ENCODE measurements at regions not wholly inside any gene's neighbourhood (a gene's known extent, or its start where the extent isn't known, plus 50 kb on each side); places are given as distances from the start of the nearest gene placed in this dataset.

GRCh38 chr14:53609009-53609408 lies 347.6 kb downstream of the BMP4 start:
- no CpG with 5 or more reads among the region's 1 CpG for WGBS (ENCODE audit: insufficient coverage)
- H3K36me3 ChIP-seq (ENCODE audit: control insufficient read depth, insufficient read depth, low read length), result no peaks in the 10 kb centered on the region
- no peak for DNase-seq

GRCh38 chr14:53608369-53608768 lies 348.3 kb downstream of the BMP4 start:
- H3K4me1 ChIP-seq (ENCODE audit: control insufficient read depth, insufficient read depth, low read length), result no peaks in the 10 kb centered on the region
- no peak overlapping the region for H3K27ac ChIP-seq (ENCODE audit: low read length)
- H3K27me3 ChIP-seq (ENCODE audit: control insufficient read depth, insufficient read depth, low read length), result peaks cover 2% of the 10 kb centered on the region
- no peaks in the 10 kb centered on the region for H3K36me3 ChIP-seq (ENCODE audit: control insufficient read depth, insufficient read depth, low read length)
- no peak for DNase-seq
- no peaks in the 10 kb centered on the region for H3K9me3 ChIP-seq (replicated peaks; ENCODE audit: control insufficient read depth, low read depth, low read length)
- H3K4me3 ChIP-seq (ENCODE audit: low read length), result no peak overlapping the region
- WGBS (ENCODE audit: insufficient coverage), result 40% methylated on average over 2 of the region's 5 CpGs

More at GRCh38 chr14:53609009-53609408, 347.6 kb downstream of the BMP4 start:
- Histone ChIP-seq H3K9me3 (replicated peaks; ENCODE audit: control insufficient read depth, low read depth, low read length) (no peaks in the 10 kb centered on the region), H3K27me3 (ENCODE audit: control insufficient read depth, insufficient read depth, low read length) (peaks cover 2% of the 10 kb centered on the region), H3K4me1 (ENCODE audit: control insufficient read depth, insufficient read depth, low read length) (no peaks in the 10 kb centered on the region), H3K27ac (ENCODE audit: low read length) (no peak overlapping the region), H3K4me3 (ENCODE audit: low read length) (no peak overlapping the region)

- DNase-seq, result no peak
- no CpG with 5 or more reads among the region's 1 CpG for WGBS (ENCODE audit: insufficient coverage)
- Histone ChIP-seq H3K27ac (ENCODE audit: low read length) (no peak overlapping the region), H3K36me3 (ENCODE audit: control insufficient read depth, insufficient read depth, low read length) (no peaks in the 10 kb centered on the region), H3K4me1 (ENCODE audit: control insufficient read depth, insufficient read depth, low read length) (no peaks in the 10 kb centered on the region), H3K9me3 (replicated peaks; ENCODE audit: control insufficient read depth, low read depth, low read length) (no peaks in the 10 kb centered on the region), H3K27me3 (ENCODE audit: control insufficient read depth, insufficient read depth, low read length) (peaks cover 2% of the 10 kb centered on the region), H3K4me3 (ENCODE audit: low read length) (no peak overlapping the region)
These were observed 350.4 kb downstream of the BMP4 start for GRCh38 chr14:53606203-53606602.

- no peaks in the 10 kb centered on the region for H3K9me3 ChIP-seq (replicated peaks; ENCODE audit: control insufficient read depth, low read depth, low read length)
- H3K27ac ChIP-seq (ENCODE audit: low read length), result no peak overlapping the region
- H3K27me3 ChIP-seq (ENCODE audit: control insufficient read depth, insufficient read depth, low read length), result peaks cover 2% of the 10 kb centered on the region
- H3K4me1 ChIP-seq (ENCODE audit: control insufficient read depth, insufficient read depth, low read length), result no peaks in the 10 kb centered on the region
- H3K36me3 ChIP-seq (ENCODE audit: control insufficient read depth, insufficient read depth, low read length), result no peaks in the 10 kb centered on the region
- no peak for DNase-seq
- no peak overlapping the region for H3K4me3 ChIP-seq (ENCODE audit: low read length)
These were observed 351.1 kb downstream of the BMP4 start for GRCh38 chr14:53605562-53605961.

- no peaks in the 10 kb centered on the region for H3K36me3 ChIP-seq (ENCODE audit: control insufficient read depth, insufficient read depth, low read length)
- peaks cover 3% of the 10 kb centered on the region for H3K4me1 ChIP-seq (ENCODE audit: control insufficient read depth, insufficient read depth, low read length)
- no peak for DNase-seq
- H3K9me3 ChIP-seq (replicated peaks; ENCODE audit: control insufficient read depth, low read depth, low read length), result no peaks in the 10 kb centered on the region
- no peak overlapping the region for H3K27ac ChIP-seq (ENCODE audit: low read length)
- no peaks in the 10 kb centered on the region for H3K27me3 ChIP-seq (ENCODE audit: control insufficient read depth, insufficient read depth, low read length)
- H3K4me3 ChIP-seq (ENCODE audit: low read length), result no peak overlapping the region
- 95% methylated on average over 4 of the region's 5 CpGs for WGBS (ENCODE audit: insufficient coverage)
These were observed 352.6 kb downstream of the BMP4 start for GRCh38 chr14:53603994-53604393.

- Histone ChIP-seq H3K4me3 (ENCODE audit: low read length) (no peak overlapping the region), H3K9me3 (replicated peaks; ENCODE audit: control insufficient read depth, low read depth, low read length) (no peaks in the 10 kb centered on the region), H3K4me1 (ENCODE audit: control insufficient read depth, insufficient read depth, low read length) (peaks cover 3% of the 10 kb centered on the region), H3K36me3 (ENCODE audit: control insufficient read depth, insufficient read depth, low read length) (no peaks in the 10 kb centered on the region), H3K27me3 (ENCODE audit: control insufficient read depth, insufficient read depth, low read length) (no peaks in the 10 kb centered on the region), H3K27ac (ENCODE audit: low read length) (no peak overlapping the region)
- no peak for DNase-seq
- no CpG with 5 or more reads among the region's 1 CpG for WGBS (ENCODE audit: insufficient coverage)
These were observed 355.2 kb downstream of the BMP4 start for GRCh38 chr14:53601409-53601808.

- peak; percentile 30 for DNase-seq
- 71% methylated on average over 3 of the region's 6 CpGs for WGBS (ENCODE audit: insufficient coverage)
- H3K4me3 ChIP-seq (ENCODE audit: low read length), result no peak overlapping the region
- H3K36me3 ChIP-seq (ENCODE audit: control insufficient read depth, insufficient read depth, low read length), result no peaks in the 10 kb centered on the region
- H3K9me3 ChIP-seq (replicated peaks; ENCODE audit: control insufficient read depth, low read depth, low read length), result no peaks in the 10 kb centered on the region
- H3K27ac ChIP-seq (ENCODE audit: low read length), result no peak overlapping the region
- H3K4me1 ChIP-seq (ENCODE audit: control insufficient read depth, insufficient read depth, low read length), result peaks cover 3% of the 10 kb centered on the region
- no peaks in the 10 kb centered on the region for H3K27me3 ChIP-seq (ENCODE audit: control insufficient read depth, insufficient read depth, low read length)
These were observed 357.2 kb downstream of the BMP4 start for GRCh38 chr14:53599221-53599945.

GRCh38 chr14:53596853-53597525 lies 359.6 kb downstream of the BMP4 start:
- Histone ChIP-seq H3K4me1 (ENCODE audit: control insufficient read depth, insufficient read depth, low read length) (peaks cover 3% of the 10 kb centered on the region), H3K27ac (ENCODE audit: low read length) (no peak overlapping the region), H3K27me3 (ENCODE audit: control insufficient read depth, insufficient read depth, low read length) (no peaks in the 10 kb centered on the region), H3K9me3 (replicated peaks; ENCODE audit: control insufficient read depth, low read depth, low read length) (no peaks in the 10 kb centered on the region), H3K36me3 (ENCODE audit: control insufficient read depth, insufficient read depth, low read length) (no peaks in the 10 kb centered on the region), H3K4me3 (ENCODE audit: low read length) (no peak overlapping the region)
- 23% methylated on average over 3 of the region's 7 CpGs for WGBS (ENCODE audit: insufficient coverage)
- DNase-seq, result peak; percentile 85

- H3K36me3 ChIP-seq (ENCODE audit: control insufficient read depth, insufficient read depth, low read length), result no peaks in the 10 kb centered on the region
- H3K9me3 ChIP-seq (replicated peaks; ENCODE audit: control insufficient read depth, low read depth, low read length), result no peaks in the 10 kb centered on the region
- WGBS (ENCODE audit: insufficient coverage), result no CpG with 5 or more reads among the region's 3 CpGs
- peaks cover 2% of the 10 kb centered on the region for H3K27me3 ChIP-seq (ENCODE audit: control insufficient read depth, insufficient read depth, low read length)
- no peaks in the 10 kb centered on the region for H3K4me1 ChIP-seq (ENCODE audit: control insufficient read depth, insufficient read depth, low read length)
- H3K27ac ChIP-seq (ENCODE audit: low read length), result no peak overlapping the region
- no peak for DNase-seq
- no peak overlapping the region for H3K4me3 ChIP-seq (ENCODE audit: low read length)
These were observed 364.8 kb downstream of the BMP4 start for GRCh38 chr14:53591816-53592215.

- H3K4me3 ChIP-seq (ENCODE audit: low read length), result no peak overlapping the region
- DNase-seq, result no peak
- WGBS (ENCODE audit: insufficient coverage), result no CpG with 5 or more reads among the region's 1 CpG
- H3K9me3 ChIP-seq (replicated peaks; ENCODE audit: control insufficient read depth, low read depth, low read length), result no peaks in the 10 kb centered on the region
- H3K27me3 ChIP-seq (ENCODE audit: control insufficient read depth, insufficient read depth, low read length), result no peaks in the 10 kb centered on the region
- H3K4me1 ChIP-seq (ENCODE audit: control insufficient read depth, insufficient read depth, low read length), result no peaks in the 10 kb centered on the region
- H3K36me3 ChIP-seq (ENCODE audit: control insufficient read depth, insufficient read depth, low read length), result no peaks in the 10 kb centered on the region
- no peak overlapping the region for H3K27ac ChIP-seq (ENCODE audit: low read length)
These were observed 375.1 kb downstream of the BMP4 start for GRCh38 chr14:53581504-53581903.
